ENCODE measurements at regions not wholly inside any gene's neighbourhood (a gene's known extent, or its start where the extent isn't known, plus 50 kb on each side); places are given as distances from the start of the nearest gene placed in this dataset.

- no peak for TF ChIP-seq BACH1 (IDR thresholded peaks at IDR 0.05; ENCODE audit: low read length)
- TF ChIP-seq CTCF (IDR thresholded peaks at IDR 0.05; ENCODE audit: control extremely low read depth in 1 of 3, insufficient read depth in 1 of 3, low read depth in 1 of 3, low read length in 3 of 3), result no peak
- TF ChIP-seq KDM5A (IDR thresholded peaks at IDR 0.05; ENCODE audit: low read length), result no peak
Measured at GRCh38 chr3:107861422-107861821, 229.4 kb downstream of the CD47 start (continued).
